DMS79 treated with DMSO at 0.1 percent for 48 hours (cell line): ENCODE measurements at regions not wholly inside any gene's neighbourhood (a gene's known extent, or its start where the extent isn't known, plus 50 kb on each side); places are given as distances from the start of the nearest gene placed in this dataset.
A peak's percentile ranks its signal among the peaks of the same experiment; 100 is the strongest.
"Not testable (repeated sequence)": the region's sequence is repeated elsewhere in the genome, so short reads cannot be mapped to it uniquely, and the experiment has no call there.

ENCODE experiments used
- DNase-seq: peaks from one replicate; lab custom pipeline; 2025; lab: John Stamatoyannopoulos, UW

DNA sequence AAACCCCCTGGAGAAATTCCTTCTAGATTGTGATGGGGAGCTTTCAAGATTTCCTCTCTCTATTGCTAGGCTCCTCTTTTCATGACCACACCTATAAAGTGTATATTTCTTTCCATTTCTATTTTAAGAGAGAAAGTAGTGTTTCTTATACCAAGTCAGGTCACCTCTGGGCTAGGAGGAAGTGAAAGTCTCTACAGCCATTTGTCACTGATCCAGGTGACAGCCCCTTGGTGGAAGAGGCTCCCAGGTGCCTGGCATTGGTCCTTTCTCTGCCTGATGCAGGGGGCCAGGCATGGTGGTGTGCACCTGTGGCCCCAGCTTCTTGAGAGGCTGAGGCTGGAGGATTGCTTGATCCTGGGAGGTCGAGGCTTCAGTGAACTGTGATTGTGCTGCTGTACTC lies 64.7 kb downstream of the DHCR7 start:
- no peak for DNase-seq

DNA sequence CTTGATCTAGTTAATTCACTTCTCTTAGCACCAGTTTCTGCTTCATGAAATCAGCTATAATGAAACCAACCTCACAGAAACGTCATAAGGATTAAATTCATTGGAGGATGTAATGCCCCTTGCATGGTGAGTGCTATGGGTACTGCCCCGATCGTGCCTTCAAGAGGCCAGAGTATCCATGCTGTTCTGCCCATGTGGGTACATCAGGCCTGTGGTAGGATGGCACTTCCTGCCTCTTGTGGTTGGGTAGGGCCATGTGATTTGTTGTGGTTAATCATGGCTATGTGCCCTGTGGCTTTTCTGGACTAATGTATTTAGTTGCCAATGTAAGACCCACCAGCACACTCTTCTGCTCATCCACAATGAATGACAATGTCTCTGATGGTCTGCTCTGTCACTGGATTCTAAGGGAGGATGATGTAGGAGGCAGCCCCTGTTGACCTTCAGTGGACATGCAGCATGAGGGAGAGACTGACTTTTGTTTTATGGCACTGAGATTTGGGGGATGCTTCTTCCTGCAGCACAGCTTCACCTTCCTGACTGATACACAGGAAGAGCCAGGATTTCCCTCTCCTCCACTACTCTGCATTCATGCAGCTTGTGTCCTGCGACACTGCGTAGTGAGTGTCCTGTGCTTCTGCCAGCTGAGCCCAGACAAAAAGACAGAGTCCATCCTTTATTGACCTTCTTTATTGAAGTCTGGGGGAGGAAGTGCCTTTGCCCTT lies 66.2 kb downstream of the DHCR7 start:
- no peak for DNase-seq

DNA sequence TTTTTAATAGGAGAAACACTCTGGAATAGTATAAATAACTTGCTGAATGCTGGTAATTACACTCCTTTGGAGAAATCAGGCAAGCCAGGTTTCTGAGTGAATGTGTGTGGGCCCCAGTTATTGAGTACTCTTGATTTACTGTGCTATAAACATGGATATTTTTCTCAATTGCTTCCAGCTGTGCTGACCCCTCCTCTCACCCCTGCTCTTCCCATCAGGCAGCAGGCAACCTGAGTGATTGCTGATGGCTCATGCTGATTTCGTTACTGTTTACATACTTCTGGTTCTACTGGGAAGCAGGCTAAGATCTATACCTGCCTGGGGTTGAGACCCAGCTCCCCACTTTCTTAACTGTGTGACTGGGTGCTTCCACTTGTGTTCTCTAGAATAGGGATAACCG lies 68.5 kb downstream of the DHCR7 start:
- DNase-seq, result no peak

DNA sequence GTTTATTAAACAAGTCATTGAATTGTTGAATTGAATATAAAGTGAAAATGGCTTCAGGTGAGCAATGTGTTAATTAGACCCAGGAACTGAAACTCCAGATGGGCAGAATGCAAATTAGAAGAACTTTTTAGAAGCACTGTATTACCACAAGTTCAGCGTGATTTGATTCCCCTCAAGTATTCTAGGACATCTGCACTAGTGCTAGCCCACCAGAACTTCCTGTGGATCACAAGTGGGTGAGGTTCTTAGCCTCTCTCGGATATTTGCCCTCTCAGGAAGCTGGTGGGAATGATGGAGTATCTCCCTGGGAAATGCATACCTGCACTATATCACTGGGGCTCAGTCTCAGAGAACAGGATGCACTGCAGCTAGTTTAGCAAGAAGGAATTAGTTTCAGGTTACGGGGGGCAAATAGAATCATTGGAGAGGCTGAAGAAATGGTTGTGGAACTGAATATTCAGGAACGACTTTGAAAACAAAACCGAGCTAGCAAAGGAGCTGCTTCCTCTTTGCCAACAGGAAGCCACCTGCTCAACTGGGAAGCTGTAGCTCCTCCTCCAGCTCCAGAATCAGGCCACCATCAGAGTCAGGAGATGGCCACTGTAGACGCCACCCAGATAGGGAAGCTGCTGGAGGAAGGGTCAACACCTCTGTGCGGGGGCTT lies 74.3 kb downstream of the DHCR7 start:
- DNase-seq, result no peak

DNA sequence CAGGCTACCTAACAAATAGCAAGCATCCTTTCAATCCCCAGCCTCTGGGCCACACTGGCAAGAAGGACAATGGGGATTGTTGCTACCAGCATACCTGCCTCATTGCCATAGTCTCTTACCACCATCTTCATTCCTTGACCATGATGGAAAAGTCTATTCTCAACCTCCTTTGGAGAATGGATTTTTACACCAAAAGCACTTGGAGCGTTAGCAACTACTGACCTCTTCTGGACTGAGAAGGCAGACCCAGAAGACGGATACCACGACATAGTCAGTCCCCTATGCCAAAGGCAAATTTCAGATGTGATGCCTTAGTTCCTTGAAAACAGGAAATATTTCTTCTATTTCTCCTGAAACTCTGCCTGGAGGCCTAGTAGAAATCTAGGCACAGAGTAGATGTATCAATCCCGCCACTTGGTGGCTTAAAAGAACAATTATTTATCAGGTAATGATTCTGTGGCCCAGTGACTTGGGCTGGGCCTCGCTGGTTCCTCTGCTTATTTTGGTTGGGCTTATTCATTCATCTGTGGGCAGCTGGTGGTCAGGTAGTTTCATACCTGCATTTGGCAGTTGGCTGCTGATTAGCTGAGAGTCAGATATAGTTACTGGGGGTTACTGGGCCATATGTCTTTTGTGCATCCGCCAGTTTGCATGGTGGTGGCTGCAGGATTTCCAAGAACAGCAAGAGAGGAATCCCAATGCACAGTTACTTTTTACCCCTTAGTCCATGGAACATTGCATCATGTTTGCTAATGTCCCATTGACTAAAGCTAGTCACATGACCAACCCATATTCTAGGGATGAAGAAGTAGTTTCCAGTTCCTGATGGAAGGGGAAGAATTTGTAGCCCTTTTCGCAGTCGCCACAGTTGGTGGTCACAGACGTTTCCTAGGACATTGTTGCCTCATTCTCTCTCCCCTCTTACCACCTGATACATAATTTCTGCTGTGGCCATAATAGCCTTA lies 75.2 kb downstream of the DHCR7 start:
- DNase-seq, result peak; percentile 9

DNA sequence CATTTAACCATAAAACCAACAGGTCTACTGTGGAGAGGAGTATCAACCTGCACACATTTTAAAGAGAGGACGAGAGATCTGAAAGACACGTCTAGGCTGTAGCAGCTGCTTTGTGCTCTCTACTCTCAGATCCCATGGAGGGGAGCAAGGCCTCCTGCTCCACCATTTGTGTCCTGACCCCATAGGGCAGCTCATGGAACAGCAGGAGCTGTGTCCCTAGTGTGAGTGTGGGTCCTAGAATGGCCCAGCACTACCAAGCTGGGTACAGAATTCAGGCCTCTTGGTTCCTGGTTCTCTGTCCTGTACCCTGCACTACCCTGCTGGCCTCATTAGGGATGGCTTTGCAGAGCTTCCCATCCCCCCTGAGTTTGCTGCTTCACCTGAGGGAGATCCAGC lies 76.5 kb downstream of the DHCR7 start:
- no peak for DNase-seq

DNA sequence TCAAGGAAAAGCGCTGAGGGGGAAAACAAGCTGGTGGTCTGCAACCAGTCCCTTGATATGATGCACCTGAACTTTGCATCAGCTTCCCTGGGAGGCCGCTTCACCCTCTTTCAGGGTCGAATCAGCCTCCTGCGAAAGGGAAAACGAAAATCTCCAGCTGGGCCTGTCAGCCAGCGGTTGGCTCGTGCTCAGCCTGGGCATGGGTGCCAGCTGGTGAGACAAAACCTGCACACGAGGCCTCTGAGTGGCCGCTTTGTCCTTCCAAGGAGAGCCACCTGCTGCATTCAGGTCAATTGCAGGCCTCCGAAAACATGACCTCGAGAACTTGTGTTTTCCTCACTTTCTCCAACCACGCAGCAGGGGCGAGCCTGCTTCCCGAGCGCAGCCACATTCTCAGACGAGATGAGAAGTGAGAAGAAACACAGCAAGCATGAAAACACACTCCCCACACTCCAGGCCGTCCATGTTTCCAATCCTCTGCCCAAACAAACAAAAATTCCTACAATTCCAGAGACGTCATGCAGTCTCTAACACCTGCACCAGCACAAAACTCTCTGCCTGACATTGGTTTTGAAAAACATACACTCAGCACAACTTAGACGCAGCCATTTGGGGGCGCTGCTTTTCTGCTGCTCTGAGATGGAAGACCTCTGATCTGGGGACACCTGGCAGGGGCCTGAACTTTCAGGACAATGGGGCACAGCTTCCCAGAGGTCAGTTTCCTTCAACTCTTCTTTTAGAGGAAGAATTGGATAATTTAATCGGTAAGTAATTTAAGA lies 77.1 kb downstream of the DHCR7 start:
- no peak for DNase-seq

DNA sequence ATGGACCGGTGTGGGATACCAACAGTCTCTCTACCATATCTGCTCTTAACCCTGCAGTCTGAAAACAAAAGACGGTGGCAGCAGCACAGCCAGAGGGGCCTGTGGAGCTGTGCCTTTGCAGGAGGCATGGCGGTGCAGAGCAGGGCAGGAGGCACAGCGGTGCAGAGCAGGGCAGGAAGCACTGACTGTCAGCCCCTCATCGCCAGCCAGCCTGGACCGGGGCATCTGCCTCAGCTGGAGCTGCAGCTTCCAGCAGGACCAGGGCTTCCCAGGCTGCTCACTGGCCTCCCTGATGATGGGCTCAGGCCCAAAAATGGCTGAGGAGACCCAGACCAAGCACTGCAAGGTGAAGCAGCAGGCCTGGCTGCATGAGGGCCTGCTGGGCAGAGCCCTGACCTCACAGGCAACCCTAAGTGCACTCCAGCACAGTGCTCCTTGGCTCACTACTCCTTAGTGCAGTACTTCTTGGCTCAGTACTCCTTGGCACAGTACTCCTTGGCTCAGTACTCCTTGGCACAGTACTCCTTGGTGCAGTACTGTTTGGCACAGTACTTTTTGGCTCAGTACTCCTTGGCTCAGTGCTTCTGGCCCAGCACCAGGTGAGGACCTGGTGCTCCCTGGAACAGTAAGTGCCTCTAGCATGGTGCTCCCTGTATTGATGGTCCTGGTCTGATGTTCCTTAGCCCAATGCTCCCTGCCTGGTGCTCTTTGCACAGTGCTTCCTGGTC lies 78.0 kb downstream of the DHCR7 start:
- DNase-seq, result no peak

DNA sequence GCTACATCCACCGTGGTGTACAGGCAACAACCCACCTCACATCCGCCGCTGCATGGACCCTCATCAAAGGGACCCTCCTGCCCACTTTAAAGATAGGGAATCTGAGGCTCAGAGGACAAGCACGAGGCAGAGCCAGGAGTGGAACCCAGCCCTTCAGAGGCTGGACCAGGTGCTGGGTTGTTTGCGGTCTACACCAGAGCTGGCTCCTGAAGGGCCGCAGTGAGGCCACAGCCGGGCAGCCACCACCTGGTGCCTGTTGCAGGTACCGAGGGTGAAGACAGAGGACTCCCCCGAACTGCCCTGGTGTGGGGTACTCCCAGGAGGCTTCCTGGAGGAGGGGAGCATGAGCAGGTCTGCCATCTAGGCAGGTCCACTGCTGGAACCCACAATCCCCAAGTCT lies 78.8 kb downstream of the DHCR7 start:
- DNase-seq, result no peak

DNA sequence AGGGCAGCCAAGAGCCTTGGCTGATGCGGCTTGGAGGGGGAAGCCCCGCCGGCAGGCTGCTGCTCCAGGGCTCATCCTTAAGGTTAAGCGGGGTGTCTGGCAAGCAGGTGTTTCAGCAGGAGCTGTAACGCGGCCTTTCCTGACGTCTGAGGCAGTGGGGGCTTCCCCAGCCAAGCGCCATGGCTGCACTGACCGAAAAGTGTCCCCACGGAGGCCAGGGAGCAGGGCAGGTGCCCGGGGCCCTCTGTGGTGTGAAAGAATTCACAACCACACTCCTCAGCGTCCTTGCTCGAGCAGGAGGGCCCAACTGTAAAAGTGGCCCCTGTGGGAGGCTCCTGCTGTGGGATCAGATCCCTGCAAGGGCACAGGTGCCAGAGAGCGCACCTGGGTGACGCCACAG lies 79.2 kb downstream of the DHCR7 start:
- no peak for DNase-seq

DNA sequence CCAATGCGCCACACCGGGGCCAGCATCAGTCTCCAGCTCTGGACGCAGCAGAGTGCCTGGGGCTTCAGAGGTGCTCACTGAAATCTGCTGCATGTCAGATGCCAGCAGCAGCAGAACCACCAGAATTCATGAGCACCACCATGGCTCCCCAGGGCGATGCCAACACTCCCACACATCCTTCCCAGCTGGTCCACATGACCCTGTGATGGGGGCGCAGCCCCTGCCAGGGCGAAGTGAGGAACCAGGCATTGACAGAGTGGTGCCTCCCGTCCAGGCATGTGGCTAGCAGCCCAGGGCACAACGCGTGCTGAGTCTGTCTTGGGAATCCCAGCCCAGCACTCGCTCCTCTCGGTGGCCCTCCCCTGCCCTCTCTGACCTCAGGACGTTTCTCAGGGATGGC lies 80.4 kb downstream of the DHCR7 start:
- DNase-seq, result no peak

DNA sequence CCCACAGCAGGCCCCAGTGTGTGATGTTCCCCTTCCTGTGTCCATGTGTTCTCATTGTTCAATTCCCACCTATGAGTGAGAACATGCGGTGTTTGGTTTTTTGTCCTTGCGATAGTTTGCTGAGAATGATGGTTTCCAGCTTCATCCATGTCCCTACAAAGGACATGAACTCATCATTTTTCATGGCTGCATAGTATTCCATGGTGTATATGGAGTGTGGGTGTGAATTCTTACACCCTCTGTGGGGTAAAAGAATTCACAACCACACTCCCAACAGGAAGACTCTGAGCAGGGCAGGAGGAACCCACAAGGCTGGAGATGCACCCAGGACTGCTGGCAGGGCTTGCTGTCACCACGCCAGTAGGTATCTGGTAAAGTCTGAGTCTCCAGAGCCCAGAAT lies 80.9 kb downstream of the DHCR7 start:
- not testable (repeated sequence) for DNase-seq

DNA sequence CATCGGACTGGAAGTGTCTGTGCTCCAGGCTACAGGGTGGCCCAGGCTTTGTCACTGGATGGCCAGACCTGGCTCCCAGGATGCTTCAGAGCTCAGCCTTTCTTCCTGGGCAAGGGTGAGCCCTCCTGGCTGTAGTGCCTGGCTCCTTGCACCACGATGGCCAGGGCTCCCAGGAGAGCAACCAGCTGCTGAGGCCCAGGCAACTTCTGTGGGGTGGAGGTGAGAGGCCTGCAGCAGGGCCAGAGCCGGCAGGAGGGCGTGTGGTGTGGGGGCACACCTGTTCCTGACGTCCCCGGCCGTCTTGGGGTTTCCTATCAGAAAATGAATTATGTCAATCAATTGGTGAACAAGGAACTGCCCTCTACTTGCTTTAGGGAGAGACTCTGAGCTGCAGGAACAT lies 82.1 kb downstream of the DHCR7 start:
- DNase-seq, result no peak

DNA sequence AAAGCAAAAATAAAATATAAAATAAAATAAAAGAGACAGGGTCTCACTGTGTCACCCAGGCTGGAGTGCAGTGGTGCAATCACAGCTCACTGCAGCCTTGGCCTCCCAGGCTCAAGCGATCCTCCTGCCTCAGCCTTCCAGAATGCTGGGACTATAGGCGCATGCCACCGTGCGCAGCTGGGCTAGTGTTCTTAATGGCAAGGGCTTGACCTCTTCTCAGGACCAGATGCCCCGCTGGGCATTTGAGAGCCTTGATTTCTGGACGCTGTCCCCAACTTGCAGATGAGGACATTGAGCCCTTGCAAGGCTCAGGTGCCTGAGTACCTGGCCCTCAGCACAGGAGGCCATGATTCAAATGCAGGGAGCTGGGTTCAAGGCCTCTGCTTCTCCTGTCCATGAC lies 82.6 kb downstream of the DHCR7 start:
- DNase-seq, result no peak

DNA sequence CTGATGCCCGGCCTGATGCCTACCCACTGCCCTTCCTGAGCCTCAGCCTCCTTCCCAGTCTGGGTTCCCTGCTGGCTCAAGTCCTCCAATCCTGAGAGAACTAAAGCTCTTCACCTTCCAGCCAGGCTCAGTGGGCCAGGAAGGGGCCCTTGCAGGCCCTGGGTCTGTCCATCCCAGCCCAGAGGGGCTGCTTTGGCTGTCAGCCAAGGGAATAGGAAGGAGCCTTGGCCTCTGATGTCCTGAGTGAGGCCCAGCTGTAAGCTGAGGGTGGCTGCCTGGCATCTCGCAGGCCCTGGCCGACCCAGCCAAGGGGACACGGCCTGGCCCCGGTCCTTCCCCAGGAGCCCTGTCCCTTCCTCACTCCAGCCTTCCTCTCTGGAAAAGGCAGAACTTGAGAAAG lies 83.4 kb downstream of the DHCR7 start:
- DNase-seq, result no peak

DNA sequence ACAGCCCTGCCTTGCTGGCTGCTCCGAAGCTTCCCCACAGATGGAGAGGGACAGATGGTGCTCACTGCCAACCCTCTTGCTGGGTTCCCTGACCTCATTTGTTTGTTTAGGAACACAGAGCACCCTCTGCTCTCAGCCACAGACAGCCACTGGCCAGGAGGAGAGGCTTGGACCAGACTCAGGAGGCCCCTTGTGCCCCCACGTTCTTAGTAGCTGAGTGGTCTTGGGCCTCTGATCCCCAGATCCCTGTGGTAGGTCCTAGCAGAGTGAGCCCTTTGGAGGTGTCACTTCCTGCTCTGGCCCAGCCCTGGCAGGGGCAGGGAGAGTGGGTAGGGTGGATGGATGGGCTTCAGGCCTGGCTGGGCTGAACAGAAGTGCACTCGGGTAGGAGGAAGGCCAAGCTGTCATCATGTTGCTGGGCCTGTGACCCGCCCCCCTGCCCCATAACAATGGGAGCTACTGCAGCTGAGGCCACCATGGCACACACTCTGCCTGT lies 84.0 kb downstream of the DHCR7 start:
- DNase-seq, result no peak

DNA sequence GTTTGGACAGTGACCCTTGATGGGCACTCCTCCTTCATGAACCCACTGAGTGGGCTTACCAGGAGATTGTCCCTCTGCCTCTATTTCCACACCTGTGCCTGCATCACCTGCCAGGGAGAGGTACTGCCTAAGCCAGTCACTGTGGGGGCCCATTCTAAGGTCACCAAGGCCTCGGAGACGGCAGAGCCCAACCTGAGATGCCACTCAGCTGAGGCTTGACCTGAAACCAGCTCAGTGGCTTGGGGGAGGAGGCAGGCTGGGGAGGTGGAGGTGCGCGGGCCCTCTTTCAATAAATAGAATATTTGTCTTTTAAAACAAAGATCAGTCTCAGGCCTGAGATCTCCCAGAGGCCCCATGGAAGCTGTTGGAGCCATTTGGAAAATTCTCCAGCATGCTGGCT lies 84.5 kb downstream of the DHCR7 start:
- no peak for DNase-seq

DNA sequence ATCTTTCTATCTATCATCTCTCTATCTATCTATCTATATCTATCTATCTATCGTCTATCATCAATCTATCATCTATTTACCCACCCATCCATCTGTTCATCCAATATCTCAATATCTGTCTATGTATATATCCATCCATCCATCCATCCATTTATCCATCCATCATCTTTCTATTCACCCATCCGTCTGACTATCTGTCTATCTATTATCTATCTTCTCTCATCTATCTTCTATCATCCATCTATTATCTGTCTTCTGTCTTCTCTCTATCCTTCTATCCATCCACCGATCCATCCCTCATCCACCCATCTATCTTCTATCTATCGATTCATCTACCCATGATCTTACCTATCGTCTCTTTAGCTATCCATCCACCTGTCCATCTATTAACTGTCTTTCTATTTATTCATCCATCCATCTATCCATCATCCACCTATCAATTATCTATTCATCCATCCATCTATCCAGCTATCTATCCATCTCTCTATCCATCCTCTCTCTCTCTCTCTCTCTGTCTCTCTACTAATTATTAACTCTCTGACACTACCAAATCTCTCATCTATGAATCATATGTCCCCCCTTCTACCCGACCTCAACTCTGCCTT lies 89.1 kb downstream of the DHCR7 start:
- no peak for DNase-seq

DNA sequence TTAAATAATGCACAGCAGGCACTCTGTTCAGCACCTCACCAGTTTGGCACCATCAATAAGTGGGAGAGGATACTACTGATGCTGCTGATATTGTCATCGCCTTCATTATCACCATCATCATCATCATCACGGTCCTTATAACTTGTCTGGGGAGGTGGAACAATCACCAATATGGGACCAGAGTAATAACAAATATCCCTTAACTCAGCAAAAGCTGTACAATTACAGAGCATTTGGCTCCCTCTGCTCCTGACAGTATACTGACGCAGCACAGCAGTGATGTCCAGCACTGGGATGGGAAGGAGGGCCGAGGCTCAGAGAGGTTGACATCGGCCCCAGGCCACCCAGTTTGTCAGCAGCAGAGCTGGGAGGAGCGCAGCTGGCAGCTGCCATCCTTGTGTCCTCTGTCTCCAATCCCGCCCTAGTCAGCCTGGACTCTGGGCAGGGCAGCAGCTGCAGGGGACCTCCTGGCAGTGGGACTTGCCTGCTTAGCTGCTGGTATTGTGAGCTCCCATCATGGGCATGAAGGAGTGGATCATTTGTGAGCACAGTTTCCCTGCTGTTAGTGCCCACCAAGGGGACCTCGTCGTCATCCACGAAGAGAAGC lies 90.0 kb downstream of the DHCR7 start:
- no peak for DNase-seq

DNA sequence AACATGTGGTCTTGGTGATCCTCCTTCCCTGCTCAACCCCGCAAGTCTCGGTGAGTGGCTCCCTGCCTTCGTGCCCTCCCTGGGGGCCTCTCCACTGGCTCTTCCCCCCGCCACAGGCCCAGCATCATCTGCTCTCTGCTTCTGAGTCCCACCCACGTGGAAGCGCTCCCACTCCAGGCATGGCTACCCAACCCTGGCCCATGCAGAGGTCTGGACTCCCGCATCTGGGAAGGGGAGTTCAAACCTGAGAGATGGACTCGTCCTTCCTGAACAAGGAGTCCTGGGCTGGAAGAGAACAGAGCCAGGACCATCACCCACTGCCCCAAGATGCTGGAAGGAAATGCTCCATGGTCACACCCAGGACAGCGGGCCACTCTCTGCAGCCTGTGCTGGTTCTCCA lies 90.8 kb downstream of the DHCR7 start:
- DNase-seq, result no peak
